Keratinocyte (primary cell): ENCODE measurements at regions not wholly inside any gene's neighbourhood (a gene's known extent, or its start where the extent isn't known, plus 50 kb on each side); places are given as distances from the start of the nearest gene placed in this dataset.

Experiments
- EZH2 ChIP-seq: IDR thresholded peaks from one replicate; pipeline ENCODE4 v1.6.1; 2012; ENCODE audit warnings: inconsistent platforms, mild to moderate bottlenecking, low read length, moderate library complexity
- TF ChIP-seq, protein P1 (sequence below), 3 experiments: IDR thresholded peaks in 1 of 3; conservative IDR thresholded peaks in 1 of 3; optimal IDR thresholded peaks in 1 of 3; 2 replicates in 2 of 3; 3 replicates in 1 of 3; pipeline versions ENCODE3 to v1.5.1; 2011; ENCODE audit warnings: low read length in 3 of 3, mild to moderate bottlenecking in 3 of 3, moderate library complexity in 2 of 3, control low read depth in 1 of 3, inconsistent platforms in 1 of 3; ENCODE audit not compliant: insufficient read depth in 2 of 3; ENCODE audit errors: extremely low read depth in 1 of 3

DNA sequence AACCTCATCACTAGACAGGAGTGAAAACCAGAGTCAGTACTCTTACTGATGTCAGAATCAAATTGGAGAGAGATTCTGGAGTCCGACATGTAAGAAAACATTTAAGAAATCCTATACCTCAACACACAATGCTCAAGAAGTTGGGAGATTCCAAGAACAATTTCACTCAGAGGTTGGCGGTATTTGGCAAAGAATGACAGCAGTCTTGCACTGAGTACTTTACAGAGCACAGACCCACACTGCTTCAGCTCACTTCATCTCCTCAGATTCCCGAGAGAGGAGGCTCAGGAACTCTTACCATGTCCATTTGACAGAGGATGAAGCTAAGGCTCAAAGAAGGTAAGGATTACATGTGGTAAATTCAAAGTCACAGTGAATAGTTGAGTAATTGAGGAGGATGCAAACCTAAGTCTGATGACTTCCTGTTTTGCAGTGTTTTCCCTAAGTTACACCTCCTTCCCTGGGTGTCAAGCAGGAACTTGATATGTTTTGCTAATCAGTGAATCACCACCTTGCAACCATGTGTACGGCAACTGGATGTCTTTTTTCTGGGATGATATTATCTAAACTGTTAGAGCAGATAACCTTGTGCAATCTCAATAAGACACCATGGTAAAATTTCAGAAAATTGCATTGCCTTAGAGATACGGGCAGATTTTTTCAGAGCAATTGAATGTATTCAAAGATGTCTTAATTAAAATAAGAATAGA is 61.3 kb upstream of the MME start:
- TF ChIP-seq, protein P1, sequence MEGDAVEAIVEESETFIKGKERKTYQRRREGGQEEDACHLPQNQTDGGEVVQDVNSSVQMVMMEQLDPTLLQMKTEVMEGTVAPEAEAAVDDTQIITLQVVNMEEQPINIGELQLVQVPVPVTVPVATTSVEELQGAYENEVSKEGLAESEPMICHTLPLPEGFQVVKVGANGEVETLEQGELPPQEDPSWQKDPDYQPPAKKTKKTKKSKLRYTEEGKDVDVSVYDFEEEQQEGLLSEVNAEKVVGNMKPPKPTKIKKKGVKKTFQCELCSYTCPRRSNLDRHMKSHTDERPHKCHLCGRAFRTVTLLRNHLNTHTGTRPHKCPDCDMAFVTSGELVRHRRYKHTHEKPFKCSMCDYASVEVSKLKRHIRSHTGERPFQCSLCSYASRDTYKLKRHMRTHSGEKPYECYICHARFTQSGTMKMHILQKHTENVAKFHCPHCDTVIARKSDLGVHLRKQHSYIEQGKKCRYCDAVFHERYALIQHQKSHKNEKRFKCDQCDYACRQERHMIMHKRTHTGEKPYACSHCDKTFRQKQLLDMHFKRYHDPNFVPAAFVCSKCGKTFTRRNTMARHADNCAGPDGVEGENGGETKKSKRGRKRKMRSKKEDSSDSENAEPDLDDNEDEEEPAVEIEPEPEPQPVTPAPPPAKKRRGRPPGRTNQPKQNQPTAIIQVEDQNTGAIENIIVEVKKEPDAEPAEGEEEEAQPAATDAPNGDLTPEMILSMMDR (optimal IDR thresholded peaks at IDR 0.05 in 1 of 3, IDR thresholded peaks at IDR 0.05 in 1 of 3, conservative IDR thresholded peaks at IDR 0.05 in 1 of 3; ENCODE audit: extremely low read depth in 1 of 3, insufficient read depth in 2 of 3, low read length in 3 of 3), result no peak
- TF ChIP-seq EZH2, result no peak
